SJCRH30 (cell line): ENCODE measurements at regions not wholly inside any gene's neighbourhood (a gene's known extent, or its start where the extent isn't known, plus 50 kb on each side); places are given as distances from the start of the nearest gene placed in this dataset.
"Not testable (repeated sequence)": the region's sequence is repeated elsewhere in the genome, so short reads cannot be mapped to it uniquely, and the experiment has no call there.

Experiments used
- DNase-seq, 2 experiments: peaks; one replicate each; pipeline ENCODE4 v3.0.0-alpha.2; 2015 to 2020
- H3K27ac ChIP-seq: fragments of 250-450 bp; sonication (Bioruptor Pico); 2 replicates; pipeline ENCODE4 v1.5.1; 2020; ENCODE audit warnings: mild to moderate bottlenecking, moderate library complexity
- H3K27me3 ChIP-seq: fragments of 250-450 bp; sonication (Bioruptor Pico); 2 replicates; pipeline ENCODE4 v1.5.1; 2020; ENCODE audit warnings: mild to moderate bottlenecking, moderate library complexity
- H3K36me3 ChIP-seq: fragments of 250-450 bp; sonication (Bioruptor Pico); 2 replicates; pipeline ENCODE4 v1.5.1; 2020; ENCODE audit warnings: mild to moderate bottlenecking, moderate library complexity
- H3K4me1 ChIP-seq: fragments of 250-450 bp; sonication (Bioruptor Pico); 2 replicates; pipeline ENCODE4 v1.5.1; 2020; ENCODE audit warnings: mild to moderate bottlenecking, moderate library complexity
- H3K4me3 ChIP-seq: fragments of 250-450 bp; sonication (Bioruptor Pico); 2 replicates; pipeline ENCODE4 v1.5.1; 2020; ENCODE audit warnings: mild to moderate bottlenecking, moderate library complexity
- H3K9me3 ChIP-seq: fragments of 250-450 bp; sonication (Bioruptor Pico); replicated peaks from 2 replicates; pipeline ENCODE4 v1.5.1; 2020; ENCODE audit warnings: mild to moderate bottlenecking, moderate library complexity

GRCh38 chr6:120804612-120805011 lies 529.7 kb downstream of the TBC1D32 start:
- Histone ChIP-seq H3K9me3 (no peaks in the 10 kb centered on the region), H3K4me1 (no peaks in the 10 kb centered on the region), H3K27ac (no peak overlapping the region), H3K4me3 (no peak overlapping the region), H3K36me3 (no peaks in the 10 kb centered on the region), H3K27me3 (no peaks in the 10 kb centered on the region)
- DNase-seq: no peak

DNA sequence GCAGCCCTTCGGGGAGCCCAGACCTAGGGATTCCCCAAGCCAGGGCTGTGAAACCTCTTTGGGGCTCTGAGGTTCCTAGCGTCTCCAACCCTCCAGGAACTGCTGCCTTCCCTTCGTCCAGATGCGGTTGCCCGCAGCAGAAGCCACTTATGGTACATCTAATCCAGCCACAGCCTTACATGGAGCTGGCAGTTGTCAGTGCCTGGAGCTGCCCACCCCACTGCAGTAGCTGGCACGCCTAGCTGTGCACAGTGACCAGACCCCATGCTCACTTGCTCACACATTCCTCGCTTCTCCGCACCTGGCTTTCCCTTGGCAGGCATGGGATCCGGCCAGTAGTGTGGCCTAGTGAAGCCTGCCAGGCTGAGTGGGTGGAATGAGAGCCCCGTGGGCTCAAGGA lies 547.6 kb downstream of the TBC1D32 start:
- Histone ChIP-seq H3K4me3 (no peak overlapping the region), H3K4me1 (no peaks in the 10 kb centered on the region), H3K27me3 (no peaks in the 10 kb centered on the region), H3K9me3 (no peaks in the 10 kb centered on the region), H3K27ac (no peak overlapping the region), H3K36me3 (no peaks in the 10 kb centered on the region; the same call in 1 of the 2 replicates)
- DNase-seq: no peak

- H3K9me3 ChIP-seq: no peaks in the 10 kb centered on the region
- no peak overlapping the region for H3K27ac ChIP-seq
- H3K36me3 ChIP-seq: no peaks in the 10 kb centered on the region; the same call in 1 of the 2 replicates
- no peaks in the 10 kb centered on the region for H3K4me1 ChIP-seq
- H3K27me3 ChIP-seq: no peaks in the 10 kb centered on the region
- H3K4me3 ChIP-seq: no peak overlapping the region
- no peak for DNase-seq
These were observed 548.0 kb downstream of the TBC1D32 start for GRCh38 chr6:120786256-120786655.

GRCh38 chr6:120785459-120786086 lies 548.7 kb downstream of the TBC1D32 start:
- H3K27me3 ChIP-seq: no peaks in the 10 kb centered on the region
- DNase-seq: no peak
- H3K9me3 ChIP-seq: no peaks in the 10 kb centered on the region
- H3K4me1 ChIP-seq: no peaks in the 10 kb centered on the region
- H3K27ac ChIP-seq: no peak overlapping the region
- H3K4me3 ChIP-seq: no peak overlapping the region
- H3K36me3 ChIP-seq: no peaks in the 10 kb centered on the region; the same call in 1 of the 2 replicates

DNA sequence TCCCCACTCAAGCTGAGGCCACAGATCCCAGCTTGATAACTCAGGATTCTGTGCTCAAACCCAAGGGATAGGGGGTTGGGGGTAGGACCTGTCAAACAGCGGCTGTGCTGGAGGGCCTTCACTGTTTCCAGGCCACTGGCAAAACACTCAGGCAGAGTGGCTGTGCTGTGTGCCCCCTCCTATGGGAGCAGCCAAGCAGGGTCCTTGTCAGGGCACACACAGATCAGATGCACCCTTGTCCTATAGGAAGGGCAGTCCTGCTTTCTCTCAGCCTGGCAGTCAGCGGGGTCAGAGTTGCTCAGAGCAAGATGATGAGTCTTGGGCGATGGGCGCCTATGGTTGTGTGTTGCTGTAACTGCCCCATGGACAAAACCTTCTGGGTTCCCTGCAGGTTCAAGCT lies 554.8 kb downstream of the TBC1D32 start:
- no peak overlapping the region for H3K4me3 ChIP-seq
- no peak overlapping the region for H3K27ac ChIP-seq
- DNase-seq: no peak
- H3K36me3 ChIP-seq: no peaks in the 10 kb centered on the region; the same call in 1 of the 2 replicates
- H3K27me3 ChIP-seq: no peaks in the 10 kb centered on the region
- no peaks in the 10 kb centered on the region for H3K4me1 ChIP-seq
- H3K9me3 ChIP-seq: no peaks in the 10 kb centered on the region

- H3K9me3 ChIP-seq: no peaks in the 10 kb centered on the region
- no peaks in the 10 kb centered on the region for H3K27me3 ChIP-seq
- no peaks in the 10 kb centered on the region for H3K36me3 ChIP-seq
- no peak overlapping the region for H3K4me3 ChIP-seq
- H3K4me1 ChIP-seq: no peaks in the 10 kb centered on the region
- peak in 1 of 2 experiments; percentile 24 for DNase-seq
- H3K27ac ChIP-seq: no peak overlapping the region
These were observed 558.6 kb downstream of the TBC1D32 start for GRCh38 chr6:120775698-120776097.

DNA sequence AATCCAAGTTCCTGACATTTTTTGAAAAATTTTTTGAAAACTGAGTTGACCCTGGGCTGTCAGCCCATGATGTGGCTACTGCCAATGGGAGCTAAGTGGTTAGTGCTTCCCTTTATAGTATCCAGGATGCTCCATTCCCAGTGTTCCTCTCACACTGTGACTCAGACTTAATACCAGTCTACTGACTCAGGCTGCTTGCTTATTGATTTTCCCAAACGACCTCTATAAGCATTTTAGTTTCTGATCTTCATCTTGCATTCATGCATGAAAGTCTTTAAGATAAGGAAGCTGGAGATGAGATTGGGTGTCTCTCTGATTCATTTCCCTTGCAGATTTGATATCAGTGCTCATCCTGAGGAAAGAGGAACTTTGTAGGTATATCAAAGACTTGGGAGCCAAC lies 560.0 kb downstream of the TBC1D32 start:
- Histone ChIP-seq H3K9me3 (no peaks in the 10 kb centered on the region), H3K27ac (no peak overlapping the region), H3K4me1 (no peaks in the 10 kb centered on the region), H3K36me3 (no peaks in the 10 kb centered on the region), H3K27me3 (no peaks in the 10 kb centered on the region), H3K4me3 (no peak overlapping the region)
- DNase-seq: no peak

DNA sequence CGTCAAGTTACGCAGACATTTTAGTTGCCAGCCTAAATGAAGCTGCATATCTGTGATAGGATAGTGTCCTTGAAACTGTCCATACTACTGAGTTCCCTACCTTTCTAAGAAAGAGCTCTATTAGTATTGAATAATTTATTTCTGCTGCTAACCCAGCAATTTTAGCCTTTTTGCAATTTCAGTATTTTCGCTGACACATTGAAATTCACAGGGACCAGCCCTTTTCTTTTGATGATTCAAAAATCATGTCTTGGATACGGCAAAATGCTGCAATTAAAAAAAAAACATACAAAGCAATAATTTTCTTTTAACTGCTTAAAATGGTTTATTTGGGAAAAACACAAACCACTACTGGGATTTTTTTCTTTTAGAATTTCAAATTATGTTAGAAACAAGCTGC lies 563.3 kb downstream of the TBC1D32 start:
- no peaks in the 10 kb centered on the region for H3K9me3 ChIP-seq
- no peaks in the 10 kb centered on the region for H3K4me1 ChIP-seq
- H3K27me3 ChIP-seq: no peaks in the 10 kb centered on the region
- no peak overlapping the region for H3K27ac ChIP-seq
- no peaks in the 10 kb centered on the region for H3K36me3 ChIP-seq
- DNase-seq: no peak
- H3K4me3 ChIP-seq: no peak overlapping the region

GRCh38 chr6:120764312-120764711 lies 570.0 kb downstream of the TBC1D32 start:
- no peak overlapping the region for H3K27ac ChIP-seq
- no peaks in the 10 kb centered on the region for H3K4me1 ChIP-seq
- H3K27me3 ChIP-seq: no peaks in the 10 kb centered on the region
- no peak overlapping the region for H3K4me3 ChIP-seq
- DNase-seq: peak in 1 of 2 experiments; percentile 5
- H3K36me3 ChIP-seq: no peaks in the 10 kb centered on the region
- no peaks in the 10 kb centered on the region for H3K9me3 ChIP-seq

GRCh38 chr6:120759570-120759969 lies 574.7 kb downstream of the TBC1D32 start:
- Histone ChIP-seq H3K27me3 (no peaks in the 10 kb centered on the region), H3K27ac (no peak overlapping the region), H3K9me3 (no peaks in the 10 kb centered on the region)

GRCh38 chr6:120748574-120748973 lies 585.7 kb downstream of the TBC1D32 start:
- DNase-seq, H3K9me3 ChIP-seq, H3K36me3 ChIP-seq, H3K4me1 ChIP-seq, H3K4me3 ChIP-seq, H3K27ac ChIP-seq, H3K27me3 ChIP-seq: not testable (repeated sequence)

More at GRCh38 chr6:120759570-120759969, 574.7 kb downstream of the TBC1D32 start:
- H3K4me3 ChIP-seq: no peak overlapping the region
- no peak for DNase-seq
- H3K36me3 ChIP-seq: no peaks in the 10 kb centered on the region
- H3K4me1 ChIP-seq: no peaks in the 10 kb centered on the region

- Histone ChIP-seq H3K27me3 (no peaks in the 10 kb centered on the region), H3K36me3 (no peaks in the 10 kb centered on the region), H3K4me1 (no peaks in the 10 kb centered on the region), H3K27ac (no peak overlapping the region), H3K9me3 (no peaks in the 10 kb centered on the region; the same call in 1 of the 2 replicates), H3K4me3 (no peak overlapping the region)
- DNase-seq: no peak
These were observed 597.5 kb downstream of the TBC1D32 start for GRCh38 chr6:120736740-120737139.

DNA sequence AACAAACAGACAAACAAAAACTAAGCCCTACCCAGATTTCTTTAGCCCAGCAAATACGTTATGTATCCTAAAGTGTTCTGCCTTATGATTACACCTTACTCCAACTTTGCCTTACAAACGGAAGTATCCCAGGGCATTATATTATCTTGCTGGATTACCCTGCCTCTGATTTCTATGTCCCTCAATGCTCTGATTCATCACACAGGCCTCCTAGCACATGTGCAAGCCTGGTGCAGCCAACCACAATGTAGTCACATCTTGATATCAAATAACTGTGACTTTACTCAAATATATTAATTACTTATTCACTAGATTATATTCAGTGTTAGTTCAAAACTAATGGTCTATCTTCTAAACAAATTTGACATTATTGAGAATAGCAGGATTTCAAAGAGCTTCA lies 598.6 kb downstream of the TBC1D32 start:
- Histone ChIP-seq H3K27me3 (no peaks in the 10 kb centered on the region), H3K9me3 (peaks cover 4% of the 10 kb centered on the region; the same call in 1 of the 2 replicates), H3K4me1 (no peaks in the 10 kb centered on the region), H3K4me3 (no peak overlapping the region), H3K36me3 (no peaks in the 10 kb centered on the region), H3K27ac (no peak overlapping the region)
- peak in 1 of 2 experiments; percentile 9 for DNase-seq

GRCh38 chr6:120711255-120711654 lies 623.0 kb downstream of the TBC1D32 start:
- no peaks in the 10 kb centered on the region for H3K9me3 ChIP-seq
- H3K4me1 ChIP-seq: no peaks in the 10 kb centered on the region
- no peak overlapping the region for H3K4me3 ChIP-seq
- no peaks in the 10 kb centered on the region for H3K27me3 ChIP-seq
- H3K27ac ChIP-seq: no peak overlapping the region
- DNase-seq: no peak
- no peaks in the 10 kb centered on the region for H3K36me3 ChIP-seq

DNA sequence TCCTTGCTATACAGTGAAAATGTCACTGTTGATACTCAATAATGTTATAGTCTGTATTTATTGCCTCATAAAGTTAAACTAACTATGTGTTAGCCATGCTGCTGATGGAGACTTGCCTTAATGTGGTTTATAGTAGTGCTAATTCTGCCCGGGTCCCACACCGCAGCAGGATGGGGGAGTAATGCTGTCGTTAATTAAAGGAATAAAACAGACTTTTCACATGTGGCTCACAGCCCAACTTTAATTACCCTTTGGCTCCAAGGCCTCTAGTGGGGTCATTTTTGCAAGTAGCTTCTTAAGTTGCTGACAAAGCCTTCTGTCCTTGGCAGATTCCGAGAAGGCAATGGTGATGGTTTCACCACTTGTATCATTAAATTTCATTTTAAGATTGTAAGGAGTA lies 634.3 kb downstream of the TBC1D32 start:
- no peaks in the 10 kb centered on the region for H3K27me3 ChIP-seq
- H3K4me3 ChIP-seq: no peak overlapping the region
- H3K9me3 ChIP-seq: no peaks in the 10 kb centered on the region
- H3K4me1 ChIP-seq: no peaks in the 10 kb centered on the region
- no peak for DNase-seq
- no peak overlapping the region for H3K27ac ChIP-seq
- H3K36me3 ChIP-seq: no peaks in the 10 kb centered on the region

GRCh38 chr6:120686492-120686891 lies 647.8 kb downstream of the TBC1D32 start:
- no peaks in the 10 kb centered on the region for H3K27me3 ChIP-seq
- no peak overlapping the region for H3K27ac ChIP-seq
- no peaks in the 10 kb centered on the region for H3K9me3 ChIP-seq
- H3K4me3 ChIP-seq: no peak overlapping the region
- no peak for DNase-seq
- H3K4me1 ChIP-seq: no peaks in the 10 kb centered on the region
- no peaks in the 10 kb centered on the region for H3K36me3 ChIP-seq
